DOHH2 (cell line): ENCODE measurements at regions not wholly inside any gene's neighbourhood (a gene's known extent, or its start where the extent isn't known, plus 50 kb on each side); places are given as distances from the start of the nearest gene placed in this dataset.

Source experiments
- H3F3A ChIP-seq: fragments of 200-600 bp; sonication (generic), shearing (Covaris generic); 2 replicates; pipeline ENCODE4 v1.6.0; 2016; ENCODE audit warnings: antibody characterized with exemption, mild to moderate bottlenecking; ENCODE audit not compliant: control insufficient read depth, insufficient read depth
- H3K27ac ChIP-seq: fragments of 200-600 bp; sonication (generic); 2 replicates; pipeline ENCODE4 v1.5.1; 2014; ENCODE audit warnings: low read depth, mild to moderate bottlenecking, low read length, moderate library complexity
- H3K27me3 ChIP-seq: fragments of 200-600 bp; sonication (generic); 2 replicates; pipeline ENCODE4 v1.6.1; 2014; ENCODE audit warnings: mild to moderate bottlenecking, low read length, mixed read lengths; ENCODE audit not compliant: control insufficient read depth
- H3K36me3 ChIP-seq: fragments of 200-600 bp; sonication (generic); 2 replicates; pipeline ENCODE4 v1.6.1; 2014; ENCODE audit warnings: mild to moderate bottlenecking, low read length, moderate library complexity, mixed read lengths; ENCODE audit not compliant: control insufficient read depth
- H3K4me1 ChIP-seq: fragments of 200-600 bp; sonication (generic); 2 replicates; pipeline ENCODE4 v1.6.1; 2014; ENCODE audit warnings: mild to moderate bottlenecking, low read length, mixed read lengths; ENCODE audit not compliant: control insufficient read depth
- H3K4me2 ChIP-seq: fragments of 200-600 bp; sonication (generic); 2 replicates; pipeline ENCODE4 v1.6.0; 2014; ENCODE audit warnings: mild to moderate bottlenecking, low read length, moderate library complexity
- H3K4me3 ChIP-seq: fragments of 200-600 bp; sonication (generic); 2 replicates; pipeline ENCODE4 v1.5.1; 2014; ENCODE audit warnings: mild to moderate bottlenecking, low read length, mixed read lengths
- H3K79me2 ChIP-seq: fragments of 200-600 bp; sonication (generic); 2 replicates; pipeline ENCODE4 v1.6.1; 2014; ENCODE audit warnings: mild to moderate bottlenecking, low read length, mixed read lengths; ENCODE audit not compliant: control insufficient read depth
- H3K9me2 ChIP-seq: fragments of 200-600 bp; sonication (generic); replicated peaks from 2 replicates; pipeline ENCODE4 v1.6.1; 2014; ENCODE audit warnings: mild to moderate bottlenecking, low read length, mixed read lengths; ENCODE audit not compliant: control insufficient read depth
- H3K9me3 ChIP-seq: fragments of 200-600 bp; sonication (generic); 2 replicates; pipeline ENCODE4 v1.6.1; 2014; ENCODE audit warnings: antibody characterized with exemption, low read length, mixed read lengths; ENCODE audit not compliant: control insufficient read depth, insufficient read depth
- H4K20me1 ChIP-seq: fragments of 200-600 bp; sonication (generic); 2 replicates; pipeline ENCODE4 v1.6.0; 2014; ENCODE audit warnings: low read depth, mild to moderate bottlenecking, antibody characterized with exemption, low read length, moderate library complexity; ENCODE audit not compliant: control insufficient read depth, insufficient read depth
- CTCF ChIP-seq: fragments of 200-600 bp; sonication (generic); IDR thresholded peaks from one replicate; pipeline ENCODE4 v1.5.1; 2014; ENCODE audit warnings: antibody characterized with exemption, mild to moderate bottlenecking, low read depth, low read length; ENCODE audit not compliant: poor library complexity, severe bottlenecking
- EZH2phosphoT487 ChIP-seq: fragments of 200-600 bp; sonication (generic); IDR thresholded peaks from 2 replicates; pipeline ENCODE4 v1.6.1; 2017; ENCODE audit warnings: borderline replicate concordance, mild to moderate bottlenecking, antibody characterized with exemption, low read length, moderate library complexity, mixed read lengths

GRCh38 chr11:86177302-86177701, 67.3 kb upstream of the EED start:
- no peaks in the 10 kb centered on the region for H3K9me3 ChIP-seq
- no peak overlapping the region for H3K27ac ChIP-seq
- no peaks in the 10 kb centered on the region for H3F3A ChIP-seq
- no peak for TF ChIP-seq CTCF
- no peak for TF ChIP-seq EZH2phosphoT487
- H3K36me3 ChIP-seq = no peaks in the 10 kb centered on the region
- H3K4me3 ChIP-seq = no peak overlapping the region
- no peaks in the 10 kb centered on the region for H4K20me1 ChIP-seq
- no peak overlapping the region for H3K4me2 ChIP-seq
- H3K79me2 ChIP-seq = no peaks in the 10 kb centered on the region
- H3K4me1 ChIP-seq = peaks cover 4% of the 10 kb centered on the region; the same call in 1 of the 2 replicates
- H3K9me2 ChIP-seq = no peaks in the 10 kb centered on the region
- H3K27me3 ChIP-seq = no peaks in the 10 kb centered on the region

- no peaks in the 10 kb centered on the region for H3K9me3 ChIP-seq
- H3K36me3 ChIP-seq = no peaks in the 10 kb centered on the region
- no peak overlapping the region for H3K4me3 ChIP-seq
- no peaks in the 10 kb centered on the region for H3K79me2 ChIP-seq
- H3K4me1 ChIP-seq = peaks cover 13% of the 10 kb centered on the region
- H3K27me3 ChIP-seq = no peaks in the 10 kb centered on the region
- H3K4me2 ChIP-seq = no peak overlapping the region
- H4K20me1 ChIP-seq = no peaks in the 10 kb centered on the region
- H3K27ac ChIP-seq = no peak overlapping the region
- no peaks in the 10 kb centered on the region for H3F3A ChIP-seq
- H3K9me2 ChIP-seq = no peaks in the 10 kb centered on the region
- no peak for TF ChIP-seq EZH2phosphoT487
- no peak for TF ChIP-seq CTCF
Measured at GRCh38 chr11:86176165-86176884, 68.2 kb upstream of the EED start.

GRCh38 chr11:86175626-86176025, 68.9 kb upstream of the EED start:
- Histone ChIP-seq H3K36me3 (no peaks in the 10 kb centered on the region), H3F3A (no peaks in the 10 kb centered on the region), H4K20me1 (no peaks in the 10 kb centered on the region), H3K9me3 (no peaks in the 10 kb centered on the region), H3K4me2 (no peak overlapping the region), H3K27ac (no peak overlapping the region), H3K4me3 (no peak overlapping the region), H3K79me2 (no peaks in the 10 kb centered on the region), H3K4me1 (peaks cover 13% of the 10 kb centered on the region), H3K27me3 (no peaks in the 10 kb centered on the region), H3K9me2 (no peaks in the 10 kb centered on the region)
- TF ChIP-seq CTCF (no peak), EZH2phosphoT487 (no peak)
